GM23338 (cell line): ENCODE measurements at regions not wholly inside any gene's neighbourhood (a gene's known extent, or its start where the extent isn't known, plus 50 kb on each side); places are given as distances from the start of the nearest gene placed in this dataset.

ENCODE experiments used
- ATAC-seq: fragments of 200-7000 bp; cut with Tn5 transposase; 3 replicates; pipeline ENCODE4 v1.9.1; 2020
- DNase-seq: peaks from one replicate; pipeline ENCODE4 v3.0.0-alpha.2; 2015; ENCODE audit warnings: low spot score
- H2AFZ ChIP-seq: fragments of 200-600 bp; sonication (generic); 2 replicates; pipeline ENCODE4 v1.8.0; 2016; ENCODE audit warnings: antibody characterized with exemption, mild to moderate bottlenecking, moderate library complexity
- H3F3A ChIP-seq: fragments of 200-600 bp; sonication (generic); replicated peaks from 2 replicates; pipeline ENCODE4 v1.8.0; 2017; ENCODE audit warnings: antibody characterized with exemption, mixed run types, low read depth
- H3K27ac ChIP-seq: fragments of 200-600 bp; sonication (generic); 2 replicates; pipeline ENCODE4 v1.6.1; 2016; ENCODE audit warnings: low read depth
- H3K27me3 ChIP-seq: fragments of 200-600 bp; sonication (generic); 2 replicates; pipeline ENCODE4 v1.8.0; 2016; ENCODE audit warnings: mild to moderate bottlenecking, mixed run types, moderate library complexity; ENCODE audit not compliant: insufficient read depth
- H3K36me3 ChIP-seq: fragments of 200-600 bp; sonication (generic); 2 replicates; pipeline ENCODE4 v1.8.0; 2016; ENCODE audit warnings: mild to moderate bottlenecking; ENCODE audit not compliant: insufficient read depth
- H3K4me1 ChIP-seq: fragments of 200-600 bp; sonication (generic); 2 replicates; pipeline ENCODE4 v1.8.0; 2016; ENCODE audit warnings: mild to moderate bottlenecking, moderate library complexity; ENCODE audit not compliant: insufficient read depth
- H3K4me2 ChIP-seq: fragments of 200-600 bp; sonication (generic); 2 replicates; pipeline ENCODE4 v1.7.1; 2017; ENCODE audit warnings: mixed run types
- H3K4me3 ChIP-seq: fragments of 200-600 bp; sonication (generic); 2 replicates; pipeline ENCODE4 v1.6.1; 2016; ENCODE audit warnings: mixed run types
- H3K79me2 ChIP-seq: fragments of 200-600 bp; sonication (generic); replicated peaks from 2 replicates; pipeline ENCODE4 v1.8.0; 2017; ENCODE audit warnings: mild to moderate bottlenecking; ENCODE audit not compliant: insufficient read depth
- H3K9me2 ChIP-seq: fragments of 200-600 bp; sonication (generic); 2 replicates; pipeline ENCODE4 v1.8.0; 2017; ENCODE audit not compliant: insufficient read depth
- H4K20me1 ChIP-seq: fragments of 200-600 bp; sonication (generic); replicated peaks from 2 replicates; pipeline ENCODE4 v1.8.0; 2017; ENCODE audit warnings: mild to moderate bottlenecking; ENCODE audit not compliant: insufficient read depth
- H3K27ac Mint-ChIP-seq: 2 replicates; pipeline ENCODE4 v1.8.0; 2020; ENCODE audit warnings: inconsistent platforms, mild to moderate bottlenecking, moderate library complexity, mixed read lengths
- H3K27me3 Mint-ChIP-seq: 3 replicates; pipeline ENCODE4 v1.8.0; 2022; ENCODE audit warnings: low read depth, mild to moderate bottlenecking, moderate library complexity, mixed read lengths, inconsistent platforms; ENCODE audit not compliant: insufficient read depth, poor library complexity
- H3K36me3 Mint-ChIP-seq: 3 replicates; pipeline ENCODE4 v1.8.0; 2021; ENCODE audit warnings: low read depth, mild to moderate bottlenecking, inconsistent platforms, moderate library complexity, mixed read lengths
- H3K4me1 Mint-ChIP-seq: 3 replicates; pipeline ENCODE4 v1.8.0; 2020; ENCODE audit warnings: mild to moderate bottlenecking, inconsistent platforms, mixed read lengths
- H3K4me3 Mint-ChIP-seq: 3 replicates; pipeline ENCODE4 v1.8.0; 2021; ENCODE audit warnings: moderate library complexity, mild to moderate bottlenecking, inconsistent platforms, mixed read lengths
- H3K9me3 Mint-ChIP-seq: 3 replicates; pipeline ENCODE4 v1.8.0; 2020; ENCODE audit warnings: moderate library complexity, mild to moderate bottlenecking, inconsistent platforms, mixed read lengths
- CTCF ChIP-seq, 2 experiments: fragments of 200-600 bp in 1 of 2; sonication (generic) in 1 of 2; conservative IDR thresholded peaks; 2 replicates each; pipeline versions ENCODE4 v1.5.1 to v1.6.1; 2016 to 2017; ENCODE audit warnings: antibody characterized with exemption in 2 of 2, low read depth in 2 of 2, mild to moderate bottlenecking in 2 of 2, moderate library complexity in 1 of 2
- ETS1 ChIP-seq: IDR thresholded peaks from 2 replicates; pipeline ENCODE4 v1.6.1; 2016; ENCODE audit warnings: antibody characterized with exemption
- JUNB ChIP-seq: IDR thresholded peaks from one replicate; pipeline ENCODE4 v1.6.1; 2016; ENCODE audit warnings: antibody characterized with exemption; ENCODE audit not compliant: unreplicated experiment
- NANOG ChIP-seq: IDR thresholded peaks from 2 replicates; pipeline ENCODE4 v1.6.1; 2016; ENCODE audit warnings: antibody characterized with exemption, borderline replicate concordance
- STAT1 ChIP-seq: IDR thresholded peaks from one replicate; pipeline ENCODE4 v1.6.1; 2016; ENCODE audit warnings: antibody characterized with exemption; ENCODE audit not compliant: unreplicated experiment
- ZNF462 ChIP-seq: fragments of 250-450 bp; sonication (Bioruptor Pico); IDR thresholded peaks from 2 replicates; pipeline ENCODE4 v1.5.0; 2020; ENCODE audit warnings: mild to moderate bottlenecking, moderate library complexity

DNA sequence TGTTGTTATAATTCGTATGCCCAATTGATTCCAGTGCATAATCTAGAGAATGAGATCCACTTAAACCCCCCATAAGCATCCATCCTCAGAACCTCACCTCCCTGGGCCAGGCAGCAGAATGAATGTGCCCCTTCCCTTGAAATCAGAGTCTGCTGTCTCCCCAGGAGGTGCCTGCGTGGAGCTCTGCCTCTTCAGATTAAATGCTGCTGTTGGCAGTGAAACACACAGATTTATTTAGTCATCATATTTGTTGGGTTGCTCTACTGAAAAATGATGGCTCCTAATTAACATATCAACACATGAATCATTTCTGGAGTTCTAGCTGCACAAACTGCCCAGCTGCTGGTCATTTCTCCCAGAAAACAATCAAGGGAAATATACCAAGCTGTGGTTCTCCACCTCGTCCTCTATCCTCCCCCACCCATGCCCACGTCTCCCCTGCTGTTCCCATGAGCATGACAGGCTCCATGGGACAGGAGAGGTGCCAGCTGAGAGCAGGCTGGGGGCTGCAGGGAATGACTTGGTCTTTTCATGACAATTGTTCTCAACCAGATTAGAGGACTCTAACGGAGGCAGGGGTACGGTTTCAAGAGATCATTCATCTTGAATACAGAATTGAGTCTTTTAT is 633.1 kb downstream of the CDH26 start:
- H3K27ac Mint-ChIP-seq = no peak overlapping the region
- no peak overlapping the region for H2AFZ ChIP-seq

GRCh38 chr20:60598528-60598927 is 640.3 kb downstream of the CDH26 start:
- Histone ChIP-seq H3F3A (no peaks in the 10 kb centered on the region), H3K36me3 (no peaks in the 10 kb centered on the region; the same call in 1 of the 2 replicates), H4K20me1 (no peaks in the 10 kb centered on the region), H3K4me1 (no peaks in the 10 kb centered on the region), H3K79me2 (no peaks in the 10 kb centered on the region), H3K4me3 (no peak overlapping the region), H2AFZ (no peak overlapping the region), H3K27ac (no peak overlapping the region), H3K9me2 (no peaks in the 10 kb centered on the region), H3K27me3 (no peaks in the 10 kb centered on the region), H3K4me2 (no peak overlapping the region)
- no peak for TF ChIP-seq CTCF (conservative IDR thresholded peaks at IDR 0.05; ENCODE audit: low read depth in 2 of 2)
- no peak for TF ChIP-seq STAT1
- no peak for TF ChIP-seq ZNF462 (CRISPR knock-in tag)
- no peak for TF ChIP-seq JUNB
- H3K27me3 Mint-ChIP-seq = peaks cover 12% of the 10 kb centered on the region
- no peaks in the 10 kb centered on the region; the same call in 2 of the 3 replicates for H3K36me3 Mint-ChIP-seq
- no peak overlapping the region for H3K4me3 Mint-ChIP-seq
- peaks cover 8% of the 10 kb centered on the region; the same call in 2 of the 3 replicates for H3K9me3 Mint-ChIP-seq
- H3K27ac Mint-ChIP-seq = no peak overlapping the region
- DNase-seq (no peak), ATAC-seq (no peak)
- H3K4me1 Mint-ChIP-seq = no peaks in the 10 kb centered on the region

More for the DNA sequence above, 633.1 kb downstream of the CDH26 start:
- ATAC-seq = no peak
- Histone ChIP-seq H3K79me2 (no peaks in the 10 kb centered on the region), H3F3A (no peaks in the 10 kb centered on the region), H3K4me3 (no peak overlapping the region), H3K4me1 (no peaks in the 10 kb centered on the region), H4K20me1 (no peaks in the 10 kb centered on the region), H3K27me3 (no peaks in the 10 kb centered on the region), H3K36me3 (no peaks in the 10 kb centered on the region; the same call in 1 of the 2 replicates), H3K4me2 (no peak overlapping the region), H3K9me2 (no peaks in the 10 kb centered on the region), H3K27ac (no peak overlapping the region)
- Mint-ChIP-seq H3K36me3 (no peaks in the 10 kb centered on the region), H3K4me1 (peaks cover 15% of the 10 kb centered on the region), H3K27me3 (peaks cover 4% of the 10 kb centered on the region), H3K4me3 (no peak overlapping the region), H3K9me3 (no peaks in the 10 kb centered on the region)
- TF ChIP-seq ETS1 = no peak
- no peak for TF ChIP-seq NANOG
- DNase-seq = no peak
